ENCODE measurements at regions not wholly inside any gene's neighbourhood (a gene's known extent, or its start where the extent isn't known, plus 50 kb on each side); places are given as distances from the start of the nearest gene placed in this dataset.

DNA sequence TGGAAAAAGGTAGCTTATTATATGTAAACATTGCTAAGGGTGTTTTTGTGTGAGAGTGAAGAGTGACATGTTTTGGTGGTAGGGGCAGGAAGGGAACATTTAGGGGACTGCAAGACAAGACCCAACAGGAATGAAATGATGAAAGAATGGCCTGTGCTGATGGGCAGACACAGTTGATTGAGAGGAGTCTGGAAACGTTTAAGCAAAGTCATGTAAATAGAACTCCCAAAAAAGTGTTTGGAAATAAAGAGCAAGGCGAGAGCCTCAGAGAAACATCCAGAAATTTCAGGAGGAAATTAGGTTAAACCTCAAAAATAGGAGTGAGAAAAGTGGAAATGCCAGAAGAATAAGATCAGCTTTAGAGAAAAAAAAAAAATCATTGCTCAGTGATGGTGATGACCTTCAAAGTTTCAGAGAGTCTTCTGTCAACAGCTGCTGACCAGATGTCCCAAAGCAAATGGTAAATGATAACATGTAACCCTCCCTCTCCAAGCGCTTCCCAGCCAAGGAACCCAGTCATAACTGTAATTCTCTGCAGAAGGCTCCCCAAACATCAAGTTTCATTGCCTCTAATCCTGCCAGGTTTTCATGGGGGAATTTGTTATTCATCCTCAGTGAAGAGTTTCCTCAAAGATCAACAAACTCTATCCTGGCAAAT lies 223.2 kb upstream of the FAR2 start:
- no peak for TF ChIP-seq EGR1 (IDR thresholded peaks at IDR 0.05)
- TF ChIP-seq RAD21 (IDR thresholded peaks at IDR 0.05; ENCODE audit: low read depth): no peak
- TF ChIP-seq TEAD4 (IDR thresholded peaks at IDR 0.05): no peak
- TF ChIP-seq TCF12 (IDR thresholded peaks at IDR 0.05; ENCODE audit: low read depth): no peak
- TF ChIP-seq, protein P1, sequence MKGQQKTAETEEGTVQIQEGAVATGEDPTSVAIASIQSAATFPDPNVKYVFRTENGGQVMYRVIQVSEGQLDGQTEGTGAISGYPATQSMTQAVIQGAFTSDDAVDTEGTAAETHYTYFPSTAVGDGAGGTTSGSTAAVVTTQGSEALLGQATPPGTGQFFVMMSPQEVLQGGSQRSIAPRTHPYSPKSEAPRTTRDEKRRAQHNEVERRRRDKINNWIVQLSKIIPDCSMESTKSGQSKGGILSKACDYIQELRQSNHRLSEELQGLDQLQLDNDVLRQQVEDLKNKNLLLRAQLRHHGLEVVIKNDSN (IDR thresholded peaks at IDR 0.05): no peak
- TF ChIP-seq, protein P2, sequence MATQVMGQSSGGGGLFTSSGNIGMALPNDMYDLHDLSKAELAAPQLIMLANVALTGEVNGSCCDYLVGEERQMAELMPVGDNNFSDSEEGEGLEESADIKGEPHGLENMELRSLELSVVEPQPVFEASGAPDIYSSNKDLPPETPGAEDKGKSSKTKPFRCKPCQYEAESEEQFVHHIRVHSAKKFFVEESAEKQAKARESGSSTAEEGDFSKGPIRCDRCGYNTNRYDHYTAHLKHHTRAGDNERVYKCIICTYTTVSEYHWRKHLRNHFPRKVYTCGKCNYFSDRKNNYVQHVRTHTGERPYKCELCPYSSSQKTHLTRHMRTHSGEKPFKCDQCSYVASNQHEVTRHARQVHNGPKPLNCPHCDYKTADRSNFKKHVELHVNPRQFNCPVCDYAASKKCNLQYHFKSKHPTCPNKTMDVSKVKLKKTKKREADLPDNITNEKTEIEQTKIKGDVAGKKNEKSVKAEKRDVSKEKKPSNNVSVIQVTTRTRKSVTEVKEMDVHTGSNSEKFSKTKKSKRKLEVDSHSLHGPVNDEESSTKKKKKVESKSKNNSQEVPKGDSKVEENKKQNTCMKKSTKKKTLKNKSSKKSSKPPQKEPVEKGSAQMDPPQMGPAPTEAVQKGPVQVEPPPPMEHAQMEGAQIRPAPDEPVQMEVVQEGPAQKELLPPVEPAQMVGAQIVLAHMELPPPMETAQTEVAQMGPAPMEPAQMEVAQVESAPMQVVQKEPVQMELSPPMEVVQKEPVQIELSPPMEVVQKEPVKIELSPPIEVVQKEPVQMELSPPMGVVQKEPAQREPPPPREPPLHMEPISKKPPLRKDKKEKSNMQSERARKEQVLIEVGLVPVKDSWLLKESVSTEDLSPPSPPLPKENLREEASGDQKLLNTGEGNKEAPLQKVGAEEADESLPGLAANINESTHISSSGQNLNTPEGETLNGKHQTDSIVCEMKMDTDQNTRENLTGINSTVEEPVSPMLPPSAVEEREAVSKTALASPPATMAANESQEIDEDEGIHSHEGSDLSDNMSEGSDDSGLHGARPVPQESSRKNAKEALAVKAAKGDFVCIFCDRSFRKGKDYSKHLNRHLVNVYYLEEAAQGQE (IDR thresholded peaks at IDR 0.05; ENCODE audit: low read depth): no peak
- TF ChIP-seq CEBPB (IDR thresholded peaks at IDR 0.05): no peak
- no peak for TF ChIP-seq ZBTB7A (IDR thresholded peaks at IDR 0.05; ENCODE audit: low read depth)
- TF ChIP-seq FOXM1 (IDR thresholded peaks at IDR 0.05; ENCODE audit: borderline replicate concordance, low read depth): no peak
- no peak for TF ChIP-seq TAF1 (IDR thresholded peaks at IDR 0.05; ENCODE audit: low read depth)
- no peak for TF ChIP-seq YY1 (IDR thresholded peaks at IDR 0.05; ENCODE audit: low read depth)
- no peak for TF ChIP-seq NFIC (IDR thresholded peaks at IDR 0.05)

DNA sequence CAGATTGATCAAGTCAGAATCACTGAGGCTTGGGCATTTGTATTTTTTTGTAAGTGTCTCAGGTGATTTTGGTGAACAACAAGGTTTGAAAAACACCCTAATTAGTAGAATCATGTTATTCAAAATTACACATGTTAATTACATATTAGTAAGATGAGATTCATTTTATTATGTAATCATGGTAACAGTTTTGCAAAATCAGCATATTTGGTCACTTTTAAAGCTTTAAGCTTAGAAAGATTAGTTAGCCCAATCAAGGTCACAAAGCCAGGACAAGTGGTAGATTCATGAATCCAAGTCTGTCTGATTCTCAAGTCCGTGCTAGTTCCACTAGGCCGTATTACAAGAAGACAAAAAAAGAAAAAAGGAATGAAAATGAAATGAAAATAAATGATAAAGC lies 218.4 kb upstream of the FAR2 start:
- TF ChIP-seq EP300 (IDR thresholded peaks at IDR 0.05; ENCODE audit: borderline replicate concordance) (no peak), ZBTB7A (IDR thresholded peaks at IDR 0.05; ENCODE audit: low read depth) (no peak), EGR1 (IDR thresholded peaks at IDR 0.05) (no peak), RAD21 (IDR thresholded peaks at IDR 0.05; ENCODE audit: low read depth) (no peak), TAF1 (IDR thresholded peaks at IDR 0.05; ENCODE audit: low read depth) (no peak), FOXM1 (IDR thresholded peaks at IDR 0.05; ENCODE audit: borderline replicate concordance, low read depth) (no peak), NFIC (IDR thresholded peaks at IDR 0.05) (no peak), TEAD4 (IDR thresholded peaks at IDR 0.05) (no peak), YY1 (IDR thresholded peaks at IDR 0.05; ENCODE audit: low read depth) (no peak), CEBPB (IDR thresholded peaks at IDR 0.05) (no peak), TCF12 (IDR thresholded peaks at IDR 0.05; ENCODE audit: low read depth) (no peak), CREB1 (IDR thresholded peaks at IDR 0.05; ENCODE audit: low read depth) (no peak)
- TF ChIP-seq, protein P3, sequence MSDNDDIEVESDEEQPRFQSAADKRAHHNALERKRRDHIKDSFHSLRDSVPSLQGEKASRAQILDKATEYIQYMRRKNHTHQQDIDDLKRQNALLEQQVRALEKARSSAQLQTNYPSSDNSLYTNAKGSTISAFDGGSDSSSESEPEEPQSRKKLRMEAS (IDR thresholded peaks at IDR 0.05): no peak
- TF ChIP-seq, protein P2 (IDR thresholded peaks at IDR 0.05; ENCODE audit: low read depth): no peak
- TF ChIP-seq, protein P1 (IDR thresholded peaks at IDR 0.05): no peak

DNA sequence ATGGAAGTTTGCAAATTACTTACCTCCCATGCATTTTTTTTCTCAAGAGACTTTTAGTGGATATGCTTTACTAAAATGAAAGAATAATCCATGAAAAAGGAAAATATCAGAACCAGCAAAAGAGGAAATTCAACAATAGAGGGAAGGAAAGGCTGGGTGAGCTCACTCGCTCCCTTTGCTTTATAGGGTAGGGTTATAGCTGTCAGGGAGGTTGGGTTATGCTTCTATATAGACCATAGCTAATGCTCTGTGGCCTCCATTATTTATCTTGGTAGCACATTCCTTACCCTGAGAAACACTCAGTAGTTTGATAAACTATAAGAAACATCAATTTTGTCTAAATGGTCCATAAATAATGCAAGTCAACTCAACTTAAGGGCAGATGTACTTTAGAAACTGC lies 215.9 kb upstream of the FAR2 start:
- TF ChIP-seq, protein P3 (IDR thresholded peaks at IDR 0.05): no peak
- no peak for TF ChIP-seq YY1 (IDR thresholded peaks at IDR 0.05; ENCODE audit: low read depth)
- TF ChIP-seq, protein P1 (IDR thresholded peaks at IDR 0.05): no peak
- no peak for TF ChIP-seq EGR1 (IDR thresholded peaks at IDR 0.05)
- no peak for TF ChIP-seq TAF1 (IDR thresholded peaks at IDR 0.05; ENCODE audit: low read depth)
- no peak for TF ChIP-seq TCF12 (IDR thresholded peaks at IDR 0.05; ENCODE audit: low read depth)
- no peak for TF ChIP-seq NFIC (IDR thresholded peaks at IDR 0.05)
- no peak for TF ChIP-seq TEAD4 (IDR thresholded peaks at IDR 0.05)
- no peak for TF ChIP-seq FOXM1 (IDR thresholded peaks at IDR 0.05; ENCODE audit: borderline replicate concordance, low read depth)
- TF ChIP-seq, protein P2 (IDR thresholded peaks at IDR 0.05; ENCODE audit: low read depth): no peak
- TF ChIP-seq CEBPB (IDR thresholded peaks at IDR 0.05): no peak
- TF ChIP-seq EP300 (IDR thresholded peaks at IDR 0.05; ENCODE audit: borderline replicate concordance): no peak
- TF ChIP-seq CREB1 (IDR thresholded peaks at IDR 0.05; ENCODE audit: low read depth): no peak
- no peak for TF ChIP-seq ZBTB7A (IDR thresholded peaks at IDR 0.05; ENCODE audit: low read depth)
- no peak for TF ChIP-seq RAD21 (IDR thresholded peaks at IDR 0.05; ENCODE audit: low read depth)

Measured in Ishikawa (cell line).